Activated CD8-positive, alpha-beta memory T cell treated with anti-CD3 and anti-CD28 coated beads, Interleukin-2, amount 50 U/mL, for 1 hour (primary cell): ENCODE measurements at regions not wholly inside any gene's neighbourhood (a gene's known extent, or its start where the extent isn't known, plus 50 kb on each side); places are given as distances from the start of the nearest gene placed in this dataset.
"Not testable (repeated sequence)": the region's sequence is repeated elsewhere in the genome, so short reads cannot be mapped to it uniquely, and the experiment has no call there.

Experiments used
- DNase-seq: peaks from one replicate; pipeline ENCODE4 v3.0.0-alpha.2; 2020; ENCODE audit errors: extremely low read depth

DNA sequence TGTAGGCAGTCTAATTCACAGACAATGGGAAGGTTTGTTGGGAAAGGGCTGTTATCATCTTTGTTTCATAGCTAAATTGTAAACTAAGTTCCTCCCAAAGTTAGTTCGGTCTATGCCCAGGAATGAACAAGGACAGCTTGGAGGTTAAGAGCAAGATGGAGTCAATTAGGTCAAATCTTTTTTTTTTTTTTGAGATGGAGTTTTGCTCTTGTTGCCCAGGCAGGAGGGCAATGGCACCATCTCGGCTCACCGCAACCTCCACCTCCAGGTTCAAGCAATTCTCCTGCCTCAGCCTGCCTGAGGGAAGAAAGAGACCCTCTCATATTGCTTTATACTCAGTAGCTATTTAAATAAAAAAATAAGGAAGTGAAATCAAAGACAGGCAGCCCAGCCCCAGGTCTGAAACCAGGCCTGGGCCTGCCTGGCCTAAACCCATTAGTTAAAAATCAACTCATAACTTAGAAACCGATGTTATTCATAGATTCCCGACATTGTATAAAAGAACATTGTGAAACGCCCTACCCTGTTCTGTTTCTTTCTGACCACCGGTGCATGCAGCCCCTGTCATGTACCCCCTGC, 297.4 kb upstream of the SGCG start:
- no peak for DNase-seq

DNA sequence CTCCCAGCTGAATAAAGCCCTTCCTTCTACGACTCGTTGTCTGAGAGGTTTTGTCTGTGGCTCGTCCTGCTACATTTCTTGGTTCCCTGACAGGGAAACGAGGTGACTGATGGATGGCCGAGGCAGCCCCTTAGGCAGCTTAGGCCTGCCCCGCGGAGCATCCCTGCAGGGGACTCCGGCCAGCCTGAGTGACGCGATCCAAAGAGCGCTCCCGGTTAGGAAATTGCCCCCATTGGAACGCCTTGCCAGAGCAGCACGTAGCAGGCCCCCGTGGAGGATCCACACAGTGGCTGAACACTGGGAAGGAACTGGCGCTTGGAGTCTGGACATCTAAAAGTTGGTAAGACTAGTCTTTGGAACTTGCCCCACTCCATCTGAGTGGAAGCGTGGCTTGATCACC, 296.8 kb upstream of the SGCG start:
- no peak for DNase-seq

GRCh38 chr13:22886061-22886460, 294.7 kb upstream of the SGCG start:
- not testable (repeated sequence) for DNase-seq

DNA sequence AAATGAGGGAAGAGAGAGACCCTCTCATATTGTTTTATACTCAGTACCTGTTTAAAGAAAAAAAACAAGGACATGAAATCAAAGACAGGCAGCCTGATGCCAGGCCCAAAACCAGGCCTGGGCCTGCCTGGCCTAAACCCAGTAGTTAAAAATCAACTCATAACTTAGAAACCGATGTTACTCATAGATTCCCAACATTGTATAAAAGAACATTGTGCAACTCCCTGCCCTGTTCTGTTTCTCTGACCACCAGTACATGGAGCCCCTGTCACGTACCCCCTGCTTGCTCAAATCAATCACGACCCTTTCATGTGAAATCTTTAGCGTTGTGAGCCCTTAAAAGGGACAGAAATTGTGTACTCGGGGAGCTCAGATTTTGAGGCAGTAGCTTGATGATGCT, 291.4 kb upstream of the SGCG start:
- not testable (repeated sequence) for DNase-seq

- no peak for DNase-seq
Measured at GRCh38 chr13:22893204-22893603, 287.6 kb upstream of the SGCG start.

- DNase-seq = no peak
Measured at GRCh38 chr13:22893777-22894176, 287.0 kb upstream of the SGCG start.

GRCh38 chr13:22897571-22898314, 283.0 kb upstream of the SGCG start:
- DNase-seq = no peak

GRCh38 chr13:22900416-22900951, 280.3 kb upstream of the SGCG start:
- DNase-seq = not testable (repeated sequence)

DNA sequence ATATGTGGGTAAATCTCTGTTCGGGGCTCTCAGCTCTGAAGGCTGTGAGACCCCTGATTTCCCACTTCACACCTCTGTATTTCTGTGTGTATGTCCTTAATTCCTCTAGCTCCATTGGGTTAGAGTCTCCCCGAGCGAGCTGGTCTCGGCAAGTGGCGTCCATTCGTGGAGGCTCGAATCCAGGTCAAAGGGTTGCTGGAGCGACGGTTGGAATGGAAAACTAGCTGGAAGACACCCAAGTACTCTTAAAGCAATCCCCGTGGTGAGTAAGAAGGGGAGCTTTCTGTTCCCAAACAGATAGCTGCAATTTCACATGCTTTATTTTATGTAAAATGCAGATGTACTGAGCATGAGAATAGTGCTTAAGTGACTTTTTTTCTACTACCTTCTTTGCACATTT, 277.5 kb upstream of the SGCG start:
- no peak for DNase-seq

DNA sequence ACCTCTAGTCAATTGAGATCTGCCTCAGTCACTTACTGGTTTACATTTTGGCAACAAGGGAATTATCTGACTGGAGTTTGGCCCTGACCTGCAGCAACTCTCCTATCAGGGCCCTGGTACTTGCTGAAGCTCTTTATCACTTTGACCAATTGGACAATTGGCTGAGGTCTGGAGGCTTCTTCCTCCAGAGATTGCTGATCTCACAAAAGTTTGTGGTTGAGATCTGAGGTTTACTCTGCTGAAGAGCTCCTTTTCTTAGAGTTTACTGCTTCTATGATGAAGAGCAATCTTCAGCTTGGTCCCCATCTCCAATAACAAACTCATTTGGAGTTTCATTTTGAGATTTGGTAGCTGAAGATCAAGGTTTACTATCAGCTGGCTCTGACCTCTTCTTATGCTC, 276.9 kb upstream of the SGCG start:
- no peak for DNase-seq

DNA sequence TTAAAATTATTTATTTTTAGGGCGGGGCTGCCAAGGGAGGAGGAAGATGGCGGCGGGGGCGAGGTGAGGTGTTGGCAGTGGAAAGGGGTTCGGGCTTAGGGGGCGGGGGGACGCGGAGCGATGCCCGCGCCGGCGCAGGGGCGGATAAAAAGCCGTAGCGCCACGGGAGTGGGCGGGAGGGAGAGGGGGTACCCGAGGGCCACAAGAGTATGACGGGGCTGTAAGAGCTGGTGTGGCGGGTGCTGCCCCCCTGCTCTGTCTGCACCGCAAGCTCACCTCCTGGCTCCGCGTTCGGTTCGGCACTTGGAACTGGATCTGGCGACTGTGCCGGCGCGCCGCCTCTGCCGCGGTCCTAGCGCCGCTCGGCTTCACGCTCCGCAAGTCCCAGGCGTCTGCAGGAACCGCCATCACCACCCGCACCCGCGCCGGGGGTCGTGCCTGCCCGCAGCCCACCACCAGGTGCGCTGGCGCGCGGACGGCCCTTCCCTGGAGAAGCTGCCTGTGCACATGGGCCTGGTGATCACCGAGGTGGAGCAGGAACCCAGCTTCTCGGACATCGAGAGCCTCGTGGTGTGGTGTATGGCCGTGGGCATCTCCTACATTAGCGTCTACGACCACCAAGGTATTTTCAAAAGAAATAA, 265.2 kb upstream of the SGCG start:
- no peak for DNase-seq

DNA sequence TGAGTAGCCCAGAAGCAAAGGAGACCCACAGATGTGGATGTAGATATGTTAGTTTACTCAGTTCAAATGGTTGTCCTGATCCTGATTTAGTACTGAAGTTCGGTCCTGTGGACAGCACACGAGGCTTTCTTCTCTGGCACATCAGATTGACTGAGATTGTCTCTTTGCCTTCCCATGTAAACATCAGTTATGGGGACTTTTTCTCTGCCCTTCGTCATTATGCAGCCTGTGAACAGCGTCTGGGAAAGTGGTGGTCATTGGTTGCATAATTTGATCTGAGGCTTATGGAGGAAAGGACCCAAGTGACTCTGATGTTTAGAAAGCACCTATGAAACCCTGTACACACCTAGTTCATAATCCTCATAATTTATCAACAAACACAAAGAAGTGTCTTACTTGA, 264.5 kb upstream of the SGCG start:
- DNase-seq = not testable (repeated sequence)

DNA sequence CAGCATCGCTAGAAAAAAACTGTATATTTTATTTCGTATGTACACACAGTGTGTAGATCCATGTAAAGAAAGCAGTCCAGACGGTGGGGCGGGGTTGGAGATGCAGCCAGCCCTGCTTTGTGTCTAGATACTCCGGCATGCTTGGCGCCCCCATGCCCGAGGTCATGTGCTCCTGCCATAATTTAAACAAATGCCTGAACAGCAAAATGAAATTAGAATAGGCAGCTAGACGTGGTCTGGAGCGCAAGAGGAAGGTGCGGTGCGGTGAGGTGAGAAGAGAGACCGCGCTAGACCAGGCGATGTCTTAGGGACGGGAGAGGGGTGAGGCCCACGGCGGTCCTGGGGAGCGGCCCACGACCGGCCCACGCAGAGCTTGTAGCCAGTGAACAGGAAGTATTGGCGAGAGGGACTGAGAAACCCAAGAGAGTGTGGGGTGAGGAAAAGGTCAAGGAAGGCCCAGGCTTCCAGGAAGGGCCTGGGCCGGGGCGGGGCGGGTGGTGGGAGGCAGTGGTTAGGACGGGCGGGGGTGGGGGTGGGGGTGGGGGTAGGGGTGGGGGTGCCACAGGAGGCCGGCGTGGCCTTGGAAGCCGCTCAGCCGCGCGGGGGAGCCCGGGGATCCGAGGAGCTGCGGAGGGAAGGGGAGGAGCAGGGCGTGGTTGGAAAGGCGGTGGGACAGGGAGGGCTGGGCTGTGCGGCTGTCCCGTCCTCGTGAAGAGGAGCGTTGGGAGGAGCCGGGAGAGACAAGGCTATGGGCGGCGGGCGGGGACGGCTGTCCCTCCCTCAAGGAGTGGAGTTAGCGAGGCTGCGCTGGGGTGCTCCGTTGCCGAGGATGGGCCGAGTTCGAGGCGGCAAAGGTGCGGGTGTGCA, 254.7 kb upstream of the SGCG start:
- no peak for DNase-seq

DNA sequence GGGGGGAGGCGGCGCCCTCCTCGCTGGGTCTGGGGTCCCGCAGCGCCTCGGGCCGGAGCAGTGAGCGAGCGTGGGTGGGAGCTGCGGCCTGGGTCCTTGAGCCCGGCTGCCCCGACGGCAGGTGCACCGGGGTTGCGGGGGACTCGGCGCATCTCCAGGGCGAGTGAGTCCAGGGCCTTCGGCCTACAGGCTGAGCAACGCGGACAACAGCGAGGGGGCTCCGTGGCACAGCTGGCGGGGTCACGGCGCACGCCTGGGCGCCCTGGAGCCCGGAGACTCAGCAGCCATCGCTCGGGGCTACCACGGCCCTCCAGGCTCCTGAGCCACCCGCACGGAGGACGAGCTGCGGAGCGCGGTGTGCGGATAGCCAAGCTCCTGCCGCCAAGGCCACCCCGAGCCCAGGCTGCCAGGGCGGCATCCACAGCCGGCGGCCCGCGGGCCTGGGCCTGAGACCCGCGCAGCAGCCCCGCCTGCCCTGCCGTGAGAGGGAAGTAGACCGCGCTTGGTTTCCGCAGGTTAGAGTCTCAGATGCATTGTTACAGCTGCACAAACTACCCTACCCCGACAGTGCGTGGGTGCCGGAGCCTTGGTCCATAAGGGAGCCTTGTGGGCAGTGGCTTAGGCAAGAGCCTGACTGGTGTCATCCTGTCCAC, 253.9 kb upstream of the SGCG start:
- no peak for DNase-seq

- DNase-seq = not testable (repeated sequence)
Measured at GRCh38 chr13:22927845-22928244, 252.9 kb upstream of the SGCG start.

DNA sequence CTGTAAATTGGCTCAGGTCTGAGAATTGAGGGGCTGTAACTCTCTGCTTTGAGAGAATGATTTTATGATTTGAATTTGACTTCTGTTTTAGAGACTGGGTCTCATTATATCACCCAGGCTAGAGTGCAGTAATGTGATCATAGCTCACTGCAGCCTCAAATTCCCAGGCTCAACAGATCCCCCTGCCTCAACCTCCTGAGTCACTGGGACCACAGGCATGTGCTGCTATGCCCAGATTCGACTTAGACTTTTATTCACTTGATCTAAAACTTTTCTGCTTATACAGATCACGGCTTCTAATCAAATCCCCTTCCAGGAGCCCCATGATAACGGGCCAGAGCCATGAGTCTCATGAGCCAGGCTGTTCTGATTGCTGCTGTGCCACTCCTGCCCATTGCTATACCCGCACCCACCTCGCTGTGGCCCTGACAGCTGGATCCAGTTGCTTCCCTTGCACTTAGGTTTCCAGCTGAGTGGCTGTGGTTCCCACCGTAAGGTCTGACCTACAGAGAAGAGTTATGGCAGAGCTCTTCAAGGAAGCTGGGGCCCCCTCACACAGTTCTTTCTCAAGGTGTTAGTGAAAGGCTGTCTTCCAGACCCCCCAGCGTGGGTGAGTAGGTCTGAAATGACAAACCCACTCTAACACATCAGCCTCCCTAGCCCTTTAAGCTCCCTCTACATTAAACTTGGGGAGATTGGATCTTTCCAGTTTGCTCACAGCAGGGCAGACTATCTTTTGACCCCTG, 251.2 kb upstream of the SGCG start:
- no peak for DNase-seq

- DNase-seq = no peak
Measured at GRCh38 chr13:22931576-22931975, 249.2 kb upstream of the SGCG start.

DNA sequence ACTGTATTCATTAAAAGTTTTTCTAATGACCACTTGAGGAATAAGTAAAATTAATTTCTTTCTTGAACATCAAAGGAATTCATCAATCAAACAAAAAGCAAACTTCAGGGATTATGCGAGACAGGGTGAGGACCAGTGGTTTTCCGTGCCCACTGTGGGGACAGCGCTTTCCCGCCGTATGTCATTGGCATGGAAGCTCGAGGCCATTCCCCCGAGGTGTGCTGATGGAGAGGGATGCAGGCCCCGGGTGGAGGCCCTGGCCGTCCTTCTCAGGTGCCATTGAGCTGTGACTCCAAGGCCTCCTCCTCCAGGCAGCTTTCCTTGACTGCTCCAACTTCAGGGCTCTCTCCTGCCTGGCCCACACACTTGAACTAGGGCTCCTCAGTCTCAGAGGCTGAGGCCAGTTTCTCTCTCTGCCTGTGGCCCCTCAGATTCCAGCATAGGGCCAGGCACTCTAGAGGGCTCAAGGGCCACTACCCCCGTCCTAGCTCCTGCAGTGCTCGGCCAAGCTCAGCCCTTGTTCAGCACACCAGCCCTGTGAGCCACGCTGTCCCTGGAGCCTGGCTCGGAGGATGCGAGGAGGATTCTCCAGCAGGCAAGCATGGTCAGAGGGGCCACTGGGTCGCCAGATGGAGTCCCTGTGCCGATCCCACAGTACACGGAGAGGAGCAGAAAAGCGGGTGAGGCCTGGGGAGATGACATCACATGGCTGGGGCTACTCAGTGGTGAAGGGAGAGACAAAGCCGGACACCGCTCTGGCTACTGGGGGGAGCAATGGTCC, 248.0 kb upstream of the SGCG start:
- DNase-seq = not testable (repeated sequence)

DNA sequence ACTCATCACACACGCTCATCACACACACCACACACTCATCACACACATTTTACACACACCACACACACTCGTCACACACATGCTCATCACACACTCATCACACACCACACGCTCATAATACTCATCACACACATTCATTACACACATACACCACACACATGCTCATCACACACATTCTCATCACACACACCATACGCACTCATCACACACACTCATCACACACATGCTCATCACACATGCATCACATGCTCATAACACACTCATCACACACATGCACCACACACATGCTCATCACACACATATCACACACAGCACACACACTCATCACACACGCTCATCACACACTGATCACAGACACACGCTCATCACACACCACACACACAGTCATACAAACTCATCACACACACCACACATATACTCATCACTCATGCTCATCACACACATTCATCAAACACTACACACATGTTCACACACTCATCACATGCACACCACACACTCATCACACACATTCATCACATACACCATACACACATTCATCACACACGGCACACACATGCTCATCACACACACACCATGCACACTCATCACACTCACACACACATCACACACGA, 247.1 kb upstream of the SGCG start:
- DNase-seq = no peak
